DOHH2 (cell line): ENCODE measurements at regions not wholly inside any gene's neighbourhood (a gene's known extent, or its start where the extent isn't known, plus 50 kb on each side); places are given as distances from the start of the nearest gene placed in this dataset.
"Not testable (repeated sequence)": the region's sequence is repeated elsewhere in the genome, so short reads cannot be mapped to it uniquely, and the experiment has no call there.

Experiments
- H3F3A ChIP-seq: fragments of 200-600 bp; sonication (generic), shearing (Covaris generic); 2 replicates; pipeline ENCODE4 v1.6.0; 2016; ENCODE audit warnings: antibody characterized with exemption, mild to moderate bottlenecking; ENCODE audit not compliant: control insufficient read depth, insufficient read depth
- H3K27ac ChIP-seq: fragments of 200-600 bp; sonication (generic); 2 replicates; pipeline ENCODE4 v1.5.1; 2014; ENCODE audit warnings: low read depth, mild to moderate bottlenecking, low read length, moderate library complexity
- H3K27me3 ChIP-seq: fragments of 200-600 bp; sonication (generic); 2 replicates; pipeline ENCODE4 v1.6.1; 2014; ENCODE audit warnings: mild to moderate bottlenecking, low read length, mixed read lengths; ENCODE audit not compliant: control insufficient read depth
- H3K36me3 ChIP-seq: fragments of 200-600 bp; sonication (generic); 2 replicates; pipeline ENCODE4 v1.6.1; 2014; ENCODE audit warnings: mild to moderate bottlenecking, low read length, moderate library complexity, mixed read lengths; ENCODE audit not compliant: control insufficient read depth
- H3K4me1 ChIP-seq: fragments of 200-600 bp; sonication (generic); 2 replicates; pipeline ENCODE4 v1.6.1; 2014; ENCODE audit warnings: mild to moderate bottlenecking, low read length, mixed read lengths; ENCODE audit not compliant: control insufficient read depth
- H3K4me2 ChIP-seq: fragments of 200-600 bp; sonication (generic); 2 replicates; pipeline ENCODE4 v1.6.0; 2014; ENCODE audit warnings: mild to moderate bottlenecking, low read length, moderate library complexity
- H3K4me3 ChIP-seq: fragments of 200-600 bp; sonication (generic); 2 replicates; pipeline ENCODE4 v1.5.1; 2014; ENCODE audit warnings: mild to moderate bottlenecking, low read length, mixed read lengths
- H3K79me2 ChIP-seq: fragments of 200-600 bp; sonication (generic); 2 replicates; pipeline ENCODE4 v1.6.1; 2014; ENCODE audit warnings: mild to moderate bottlenecking, low read length, mixed read lengths; ENCODE audit not compliant: control insufficient read depth
- H3K9me2 ChIP-seq: fragments of 200-600 bp; sonication (generic); replicated peaks from 2 replicates; pipeline ENCODE4 v1.6.1; 2014; ENCODE audit warnings: mild to moderate bottlenecking, low read length, mixed read lengths; ENCODE audit not compliant: control insufficient read depth
- H3K9me3 ChIP-seq: fragments of 200-600 bp; sonication (generic); 2 replicates; pipeline ENCODE4 v1.6.1; 2014; ENCODE audit warnings: antibody characterized with exemption, low read length, mixed read lengths; ENCODE audit not compliant: control insufficient read depth, insufficient read depth
- H4K20me1 ChIP-seq: fragments of 200-600 bp; sonication (generic); 2 replicates; pipeline ENCODE4 v1.6.0; 2014; ENCODE audit warnings: low read depth, mild to moderate bottlenecking, antibody characterized with exemption, low read length, moderate library complexity; ENCODE audit not compliant: control insufficient read depth, insufficient read depth
- EZH2phosphoT487 ChIP-seq: fragments of 200-600 bp; sonication (generic); IDR thresholded peaks from 2 replicates; pipeline ENCODE4 v1.6.1; 2017; ENCODE audit warnings: borderline replicate concordance, mild to moderate bottlenecking, antibody characterized with exemption, low read length, moderate library complexity, mixed read lengths
- TF ChIP-seq, protein P1 (sequence below): fragments of 200-600 bp; sonication (generic); IDR thresholded peaks from one replicate; pipeline ENCODE4 v1.5.1; 2014; ENCODE audit warnings: antibody characterized with exemption, mild to moderate bottlenecking, low read depth, low read length; ENCODE audit not compliant: poor library complexity, severe bottlenecking

DNA sequence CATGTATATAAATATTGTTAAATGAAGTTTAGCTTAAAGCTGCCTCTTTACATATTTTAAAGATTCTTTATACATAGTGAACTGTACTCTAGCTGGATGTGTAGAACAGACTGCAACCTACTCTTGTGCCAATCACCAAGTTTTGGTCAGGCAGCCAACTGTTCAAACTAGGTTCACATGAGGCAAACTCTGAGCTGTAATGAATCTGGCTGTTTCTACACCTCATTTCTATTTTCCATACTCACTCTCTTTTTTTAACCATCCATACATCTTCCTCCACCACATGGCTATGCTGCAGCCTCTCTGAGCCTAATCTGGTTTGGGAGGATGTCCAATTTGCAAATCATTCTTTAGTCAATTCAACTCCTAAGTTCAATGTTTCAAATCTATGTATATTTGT, 974.8 kb downstream of the CNTNAP5 start:
- TF ChIP-seq, protein P1, sequence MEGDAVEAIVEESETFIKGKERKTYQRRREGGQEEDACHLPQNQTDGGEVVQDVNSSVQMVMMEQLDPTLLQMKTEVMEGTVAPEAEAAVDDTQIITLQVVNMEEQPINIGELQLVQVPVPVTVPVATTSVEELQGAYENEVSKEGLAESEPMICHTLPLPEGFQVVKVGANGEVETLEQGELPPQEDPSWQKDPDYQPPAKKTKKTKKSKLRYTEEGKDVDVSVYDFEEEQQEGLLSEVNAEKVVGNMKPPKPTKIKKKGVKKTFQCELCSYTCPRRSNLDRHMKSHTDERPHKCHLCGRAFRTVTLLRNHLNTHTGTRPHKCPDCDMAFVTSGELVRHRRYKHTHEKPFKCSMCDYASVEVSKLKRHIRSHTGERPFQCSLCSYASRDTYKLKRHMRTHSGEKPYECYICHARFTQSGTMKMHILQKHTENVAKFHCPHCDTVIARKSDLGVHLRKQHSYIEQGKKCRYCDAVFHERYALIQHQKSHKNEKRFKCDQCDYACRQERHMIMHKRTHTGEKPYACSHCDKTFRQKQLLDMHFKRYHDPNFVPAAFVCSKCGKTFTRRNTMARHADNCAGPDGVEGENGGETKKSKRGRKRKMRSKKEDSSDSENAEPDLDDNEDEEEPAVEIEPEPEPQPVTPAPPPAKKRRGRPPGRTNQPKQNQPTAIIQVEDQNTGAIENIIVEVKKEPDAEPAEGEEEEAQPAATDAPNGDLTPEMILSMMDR = no peak
- TF ChIP-seq EZH2phosphoT487 = no peak
- no peak overlapping the region for H3K4me3 ChIP-seq
- no peaks in the 10 kb centered on the region for H3K79me2 ChIP-seq

GRCh38 chr2:125004106-125004800, 979.2 kb downstream of the CNTNAP5 start:
- Histone ChIP-seq H3K4me1 (no peaks in the 10 kb centered on the region), H3K9me2 (no peaks in the 10 kb centered on the region), H3K36me3 (no peaks in the 10 kb centered on the region), H4K20me1 (no peaks in the 10 kb centered on the region), H3F3A (no peaks in the 10 kb centered on the region), H3K4me3 (no peak overlapping the region), H3K79me2 (no peaks in the 10 kb centered on the region), H3K27me3 (no peaks in the 10 kb centered on the region), H3K4me2 (no peak overlapping the region), H3K9me3 (no peaks in the 10 kb centered on the region), H3K27ac (no peak overlapping the region)
- TF ChIP-seq, protein P1 = no peak
- TF ChIP-seq EZH2phosphoT487 = no peak

More for the DNA sequence above, 974.8 kb downstream of the CNTNAP5 start:
- Histone ChIP-seq H3F3A (no peaks in the 10 kb centered on the region), H3K27me3 (no peaks in the 10 kb centered on the region), H3K36me3 (no peaks in the 10 kb centered on the region), H3K9me3 (no peaks in the 10 kb centered on the region), H3K4me2 (no peak overlapping the region), H3K27ac (no peak overlapping the region), H4K20me1 (no peaks in the 10 kb centered on the region), H3K9me2 (no peaks in the 10 kb centered on the region), H3K4me1 (no peaks in the 10 kb centered on the region)

GRCh38 chr2:125006676-125007075, 981.6 kb downstream of the CNTNAP5 start:
- Histone ChIP-seq H3K27me3 (no peaks in the 10 kb centered on the region), H4K20me1 (no peaks in the 10 kb centered on the region), H3K27ac (no peak overlapping the region), H3K4me3 (no peak overlapping the region), H3F3A (no peaks in the 10 kb centered on the region), H3K9me2 (no peaks in the 10 kb centered on the region), H3K36me3 (no peaks in the 10 kb centered on the region), H3K79me2 (no peaks in the 10 kb centered on the region), H3K4me1 (no peaks in the 10 kb centered on the region), H3K4me2 (no peak overlapping the region), H3K9me3 (no peaks in the 10 kb centered on the region)
- no peak for TF ChIP-seq EZH2phosphoT487
- TF ChIP-seq, protein P1 = no peak

GRCh38 chr2:125028721-125029120, 1003.6 kb downstream of the CNTNAP5 start:
- H3K27me3 ChIP-seq, H3F3A ChIP-seq, H3K36me3 ChIP-seq, H3K4me1 ChIP-seq, H3K9me3 ChIP-seq, H3K4me3 ChIP-seq, H3K4me2 ChIP-seq, H3K27ac ChIP-seq, H4K20me1 ChIP-seq, H3K9me2 ChIP-seq, H3K79me2 ChIP-seq: not testable (repeated sequence)
